CD4-positive, alpha-beta T cell (primary cell): ENCODE measurements at regions not wholly inside any gene's neighbourhood (a gene's known extent, or its start where the extent isn't known, plus 50 kb on each side); places are given as distances from the start of the nearest gene placed in this dataset.

Experiments
- ATAC-seq: fragments of 200-7000 bp; cut with Tn5 transposase; one replicate; pipeline ENCODE4 v1.10.0; 2022; ENCODE audit warnings: mild to moderate bottlenecking; ENCODE audit not compliant: poor library complexity
- CTCF ChIA-PET: fragments of 350-600 bp; sonication (Branson Sonifier 250); formaldehyde crosslinking; loops from one replicate; lab custom pipeline; 2021; ENCODE audit warnings: antibody characterized with exemption, inconsistent platforms; lab: Charles Lee
- POLR2A ChIA-PET: fragments of 350-600 bp; sonication (Branson Sonifier 250); formaldehyde crosslinking; loops from one replicate; lab custom pipeline; 2021; ENCODE audit warnings: antibody characterized with exemption, inconsistent platforms; lab: Charles Lee
- DNase-seq, 14 experiments: peaks; one replicate each; pipeline ENCODE4 v3.0.0-alpha.2; 2013 to 2020; ENCODE audit warnings: mixed read lengths in 2 of 14
- H3K27ac ChIP-seq, 2 donors: one replicate each; pipeline versions ENCODE4 v1.5.1 to v1.7.0; 2013; ENCODE audit warnings: low read length in 2 of 2, low read depth in 1 of 2, mild to moderate bottlenecking in 1 of 2
- H3K27me3 ChIP-seq, 2 experiments: 1 replicate in 1 of 2; 2 replicates in 1 of 2; pipeline versions ENCODE4 v1.6.1 to v1.7.0; 2013; ENCODE audit warnings: low read length in 2 of 2, control low read depth in 1 of 2, mild to moderate bottlenecking in 1 of 2, moderate library complexity in 1 of 2; ENCODE audit not compliant: insufficient read depth in 2 of 2, control insufficient read depth in 1 of 2
- H3K36me3 ChIP-seq: one replicate; pipeline ENCODE4 v1.6.1; 2013; ENCODE audit warnings: low read length, control low read depth; ENCODE audit not compliant: insufficient read depth
- H3K4me1 ChIP-seq: one replicate; pipeline ENCODE4 v1.6.1; 2013; ENCODE audit warnings: low read length, control low read depth; ENCODE audit not compliant: insufficient read depth
- H3K4me3 ChIP-seq: one replicate; pipeline ENCODE4 v1.5.1; 2013; ENCODE audit warnings: mild to moderate bottlenecking, low read length, moderate library complexity
- H3K9me3 ChIP-seq, 2 experiments: 1 replicate in 1 of 2; 2 replicates in 1 of 2; pipeline versions ENCODE4 v1.6.1 to v1.7.0; 2013; ENCODE audit warnings: low read length in 2 of 2, mild to moderate bottlenecking in 2 of 2, control low read depth in 1 of 2, moderate library complexity in 1 of 2; ENCODE audit not compliant: control insufficient read depth in 1 of 2, insufficient read depth in 1 of 2
- H3K27ac Mint-ChIP-seq: one replicate; pipeline ENCODE4 v1.8.0; 2020; ENCODE audit warnings: mixed read lengths
- H3K27me3 Mint-ChIP-seq: one replicate; pipeline ENCODE4 v1.8.0; 2021; ENCODE audit warnings: mixed read lengths
- H3K36me3 Mint-ChIP-seq: one replicate; pipeline ENCODE4 v1.8.0; 2021; ENCODE audit warnings: low read depth, mixed read lengths
- H3K4me1 Mint-ChIP-seq: one replicate; pipeline ENCODE4 v1.8.0; 2021; ENCODE audit warnings: low read depth, mixed read lengths
- H3K4me3 Mint-ChIP-seq: one replicate; pipeline ENCODE4 v1.8.0; 2020; ENCODE audit warnings: mild to moderate bottlenecking, mixed read lengths
- H3K9me3 Mint-ChIP-seq: one replicate; pipeline ENCODE4 v1.8.0; 2020; ENCODE audit warnings: mixed read lengths
- CTCF ChIP-seq: fragments of 200-600 bp; IDR thresholded peaks from one replicate; pipeline ENCODE4 v1.8.0; 2022; ENCODE audit warnings: antibody characterized with exemption, mild to moderate bottlenecking
- intact Hi-C, 2 experiments: fragments of 100-400 bp; cut with DNase I in 1 of 2; cut with micrococcal nuclease in 1 of 2; formaldehyde crosslinking; loops; one replicate each; pipeline versions ENCODE4 v1.15.1 to v1.9.0; 2023 to 2025; cut with DNase I, micrococcal nuclease

DNA sequence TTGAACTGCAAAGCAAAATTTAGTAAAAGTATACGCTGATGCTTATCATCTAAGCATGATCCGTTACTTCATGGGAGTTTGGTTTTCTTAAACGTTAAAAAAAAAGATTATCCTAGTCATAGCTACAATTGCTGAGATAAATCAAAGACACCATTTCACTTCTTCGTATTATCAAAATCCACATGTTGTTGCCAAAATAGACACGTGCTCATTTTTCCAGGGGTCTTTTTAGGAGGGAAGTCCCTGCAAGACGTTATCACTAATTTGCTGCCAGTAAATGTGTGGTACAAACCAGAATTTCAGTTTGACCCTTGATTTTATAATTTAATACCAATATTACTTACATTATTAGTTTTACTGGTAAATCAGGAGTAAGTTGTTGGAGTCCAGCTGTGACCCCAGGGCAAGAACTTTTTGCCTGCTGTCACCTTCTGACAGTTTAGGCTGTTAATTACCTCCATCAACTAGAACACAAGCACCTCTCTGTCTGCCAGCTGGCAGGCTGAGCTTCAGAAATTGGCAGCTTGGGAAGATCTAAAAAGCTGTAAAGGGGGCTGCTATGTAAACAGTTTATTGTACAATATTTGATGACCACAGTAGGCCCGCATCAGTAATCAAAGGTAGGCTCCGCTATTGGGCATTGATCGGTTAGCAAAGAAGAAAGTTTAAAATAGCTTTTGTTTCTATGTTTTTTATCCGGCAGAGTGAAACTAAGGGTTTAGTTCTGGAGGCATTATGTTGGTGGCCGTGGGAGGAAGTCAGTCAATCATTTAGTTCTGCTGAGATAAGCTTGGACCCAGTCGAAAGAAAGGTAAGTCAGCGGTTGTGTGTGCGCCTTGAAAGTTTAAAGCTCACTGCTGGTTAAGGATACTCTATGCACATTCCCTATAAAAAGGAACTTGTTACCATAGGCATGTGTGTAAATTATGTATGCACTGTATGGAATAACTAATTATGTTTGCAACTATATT lies 196.4 kb downstream of the FBXO8 start:
- H3K27ac ChIP-seq: no peak overlapping the region
- no peaks in the 10 kb centered on the region for H3K9me3 ChIP-seq
- H3K4me1 Mint-ChIP-seq: no peaks in the 10 kb centered on the region
- ChIA-PET POLR2A (no interaction called here), CTCF (no interaction called here)
- intact Hi-C loops: no loop called here
- H3K27me3 ChIP-seq: no peaks in the 10 kb centered on the region
- no peaks in the 10 kb centered on the region for H3K36me3 Mint-ChIP-seq
- H3K9me3 Mint-ChIP-seq: no peaks in the 10 kb centered on the region
- no peaks in the 10 kb centered on the region for H3K36me3 ChIP-seq
- no peaks in the 10 kb centered on the region for H3K4me1 ChIP-seq
- H3K4me3 Mint-ChIP-seq: no peak overlapping the region
- no peak overlapping the region for H3K4me3 ChIP-seq
- ATAC-seq (no peak), DNase-seq (no peak)
- H3K27me3 Mint-ChIP-seq: peaks cover 17% of the 10 kb centered on the region
- no peak for TF ChIP-seq CTCF
- no peak overlapping the region for H3K27ac Mint-ChIP-seq

GRCh38 chr4:174084981-174085380 lies 198.5 kb downstream of the FBXO8 start:
- no peak for TF ChIP-seq CTCF
- Histone ChIP-seq H3K4me1 (no peaks in the 10 kb centered on the region), H3K27me3 (no peaks in the 10 kb centered on the region), H3K9me3 (no peaks in the 10 kb centered on the region), H3K27ac (no peak overlapping the region), H3K36me3 (no peaks in the 10 kb centered on the region), H3K4me3 (no peak overlapping the region)
- Mint-ChIP-seq H3K4me3 (no peak overlapping the region), H3K4me1 (no peaks in the 10 kb centered on the region), H3K36me3 (no peaks in the 10 kb centered on the region), H3K27ac (no peak overlapping the region), H3K9me3 (no peaks in the 10 kb centered on the region), H3K27me3 (peaks cover 13% of the 10 kb centered on the region)
- ChIA-PET CTCF (no interaction called here), POLR2A (no interaction called here)
- no peak for ATAC-seq
- DNase-seq: no peak
- intact Hi-C loops: no loop called here

DNA sequence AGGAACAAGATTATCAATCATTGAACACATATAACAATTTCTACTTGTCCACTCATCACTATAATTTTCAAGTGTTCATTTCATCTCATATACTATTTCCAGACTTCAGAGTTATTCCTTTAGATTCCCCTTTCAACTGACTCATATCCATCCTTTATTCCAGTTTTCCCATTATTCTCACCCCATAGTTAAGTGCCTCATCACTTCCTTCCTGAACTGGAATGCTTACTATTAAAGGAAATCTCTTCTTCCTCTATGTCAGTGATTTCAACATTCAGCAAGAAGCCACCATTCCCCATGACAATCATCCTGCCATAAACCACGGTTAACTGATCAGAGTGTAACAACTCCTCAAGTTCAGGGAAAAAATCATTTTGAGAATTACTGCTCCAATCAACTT lies 198.9 kb downstream of the FBXO8 start:
- ATAC-seq (no peak), DNase-seq (no peak)
- ChIA-PET POLR2A (no interaction called here), CTCF (no interaction called here)
- no peak for TF ChIP-seq CTCF
- Mint-ChIP-seq H3K9me3 (no peaks in the 10 kb centered on the region), H3K27ac (no peak overlapping the region), H3K27me3 (peaks cover 10% of the 10 kb centered on the region), H3K4me3 (no peak overlapping the region), H3K4me1 (no peaks in the 10 kb centered on the region), H3K36me3 (no peaks in the 10 kb centered on the region)
- Histone ChIP-seq H3K9me3 (no peaks in the 10 kb centered on the region), H3K27ac (no peak overlapping the region), H3K36me3 (no peaks in the 10 kb centered on the region), H3K4me1 (no peaks in the 10 kb centered on the region), H3K4me3 (no peak overlapping the region), H3K27me3 (no peaks in the 10 kb centered on the region)
- intact Hi-C loops: no loop called here
